GM12878 (cell line): ENCODE measurements at regions not wholly inside any gene's neighbourhood (a gene's known extent, or its start where the extent isn't known, plus 50 kb on each side); places are given as distances from the start of the nearest gene placed in this dataset.
"Not testable (repeated sequence)": the region's sequence is repeated elsewhere in the genome, so short reads cannot be mapped to it uniquely, and the experiment has no call there.

Experiments used
- CTCF ChIP-seq, 3 experiments: IDR thresholded peaks in 2 of 3; conservative IDR thresholded peaks in 1 of 3; 2 replicates each; pipeline ENCODE4 v1.5.1; 2011; ENCODE audit warnings: low read depth in 3 of 3, low read length in 3 of 3, mild to moderate bottlenecking in 3 of 3, control low read depth in 2 of 3, moderate library complexity in 2 of 3, inconsistent platforms in 1 of 3, mixed read lengths in 1 of 3; ENCODE audit not compliant: control insufficient read depth in 2 of 3, insufficient read depth in 1 of 3; ENCODE audit errors: extremely low read depth in 1 of 3
- EGR1 ChIP-seq, 2 experiments: IDR thresholded peaks; 1 replicate in 1 of 2; 2 replicates in 1 of 2; pipeline ENCODE4 v1.6.1; 2011 to 2012; ENCODE audit warnings: low read depth in 2 of 2, low read length in 2 of 2, borderline replicate concordance in 1 of 2, mild to moderate bottlenecking in 1 of 2, moderate library complexity in 1 of 2
- ETV6 ChIP-seq, 2 experiments: fragments of 450-650 bp in 1 of 2; IDR thresholded peaks in 1 of 2; conservative IDR thresholded peaks in 1 of 2; 2 replicates each; pipeline ENCODE4 v1.6.1; 2014; ENCODE audit warnings: antibody characterized with exemption in 1 of 2, borderline replicate concordance in 1 of 2, low read depth in 1 of 2, mild to moderate bottlenecking in 1 of 2, moderate library complexity in 1 of 2
- MTA3 ChIP-seq: IDR thresholded peaks from 2 replicates; pipeline ENCODE4 v1.6.1; 2012; ENCODE audit warnings: low read length, inconsistent platforms, borderline replicate concordance

GRCh38 chrX:125255759-125256158 is 63.9 kb upstream of the TEX13C start:
- TF ChIP-seq MTA3; EGR1 (IDR thresholded peaks at IDR 0.05; ENCODE audit: borderline replicate concordance in 1 of 2, low read depth in 2 of 2, low read length in 2 of 2); ETV6 (conservative IDR thresholded peaks at IDR 0.05 in 1 of 2, IDR thresholded peaks at IDR 0.05 in 1 of 2; ENCODE audit: borderline replicate concordance in 1 of 2, low read depth in 1 of 2); CTCF (IDR thresholded peaks at IDR 0.05 in 2 of 3, conservative IDR thresholded peaks at IDR 0.05 in 1 of 3; ENCODE audit: control insufficient read depth in 2 of 3, extremely low read depth in 1 of 3, insufficient read depth in 1 of 3, low read depth in 3 of 3, low read length in 3 of 3): not testable (repeated sequence)
